ENCODE measurements at regions not wholly inside any gene's neighbourhood (a gene's known extent, or its start where the extent isn't known, plus 50 kb on each side); places are given as distances from the start of the nearest gene placed in this dataset.

DNA sequence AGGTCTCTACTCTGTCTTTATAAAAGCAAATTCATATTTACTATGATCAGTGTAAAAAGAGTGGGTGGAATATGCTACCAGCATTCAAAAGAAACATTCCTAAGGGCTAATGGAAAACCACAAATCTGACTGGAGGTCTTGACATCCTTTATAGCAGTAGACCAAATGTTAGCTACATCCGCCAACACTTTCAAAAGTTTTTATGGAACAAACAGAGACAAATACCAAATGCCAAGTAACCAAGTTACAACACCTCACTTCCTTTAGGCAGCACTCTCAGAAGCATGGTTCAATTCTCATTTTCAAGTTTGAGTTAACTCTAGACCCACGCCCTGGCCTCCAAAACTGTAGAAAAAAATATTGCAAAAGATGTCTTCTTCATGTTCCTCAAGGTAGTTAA, 78.3 kb upstream of the SETBP1 start:
- DNase-seq: peak; percentile 68

DNA sequence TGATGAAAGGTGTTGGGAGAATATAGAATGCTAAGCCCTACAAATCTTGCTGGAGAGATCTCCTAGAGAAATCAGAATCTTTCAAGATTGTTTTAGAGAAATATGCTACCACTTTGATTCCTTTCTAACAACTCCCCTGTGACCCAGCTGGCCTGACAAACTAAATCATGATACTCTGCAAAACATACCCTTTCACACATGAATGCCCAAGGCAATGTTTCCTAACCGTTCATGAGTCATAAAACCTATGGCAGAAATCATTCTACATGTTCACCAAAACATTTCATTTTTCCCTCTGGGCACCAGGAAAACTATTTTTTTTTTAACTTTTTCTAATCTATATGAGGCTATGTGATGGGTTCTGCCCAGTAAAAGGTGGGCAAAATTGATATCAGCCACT, 77.8 kb upstream of the SETBP1 start:
- DNase-seq: no peak

DNA sequence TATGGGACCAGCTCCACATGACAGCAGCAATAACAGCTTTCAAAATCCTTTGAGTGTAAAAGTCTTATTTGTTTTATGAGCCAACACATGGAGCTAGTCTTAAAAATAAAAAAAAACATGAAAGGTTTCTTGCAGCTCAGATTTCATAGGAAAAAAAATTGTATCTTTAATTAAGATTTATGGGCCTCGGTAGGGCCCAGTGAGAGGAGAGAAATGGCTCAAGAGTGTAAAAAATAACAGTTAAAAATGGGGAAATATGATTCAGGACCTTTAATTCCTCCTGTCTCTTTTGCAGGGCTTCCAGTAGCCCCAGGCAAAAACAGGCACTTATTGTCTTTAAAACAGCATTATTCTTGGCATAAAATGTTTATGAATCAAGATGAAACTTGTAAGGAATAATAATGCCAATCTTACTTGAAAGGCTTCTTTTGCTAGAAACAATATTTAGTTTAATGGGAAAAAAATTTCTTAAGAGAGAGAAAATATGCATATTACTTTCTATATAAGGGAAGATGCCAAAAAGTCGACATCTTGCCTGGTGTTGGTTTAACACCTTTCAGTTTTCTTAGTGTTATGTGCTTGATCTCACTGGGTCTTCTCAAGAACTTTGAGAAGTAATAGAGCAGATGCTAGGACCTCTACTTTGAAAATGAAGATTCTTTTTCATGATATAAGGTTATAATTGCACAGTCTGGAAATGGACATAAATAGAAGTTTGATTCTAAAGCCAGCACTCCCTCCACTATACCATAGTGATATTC, 71.3 kb upstream of the SETBP1 start:
- no peak for DNase-seq

DNA sequence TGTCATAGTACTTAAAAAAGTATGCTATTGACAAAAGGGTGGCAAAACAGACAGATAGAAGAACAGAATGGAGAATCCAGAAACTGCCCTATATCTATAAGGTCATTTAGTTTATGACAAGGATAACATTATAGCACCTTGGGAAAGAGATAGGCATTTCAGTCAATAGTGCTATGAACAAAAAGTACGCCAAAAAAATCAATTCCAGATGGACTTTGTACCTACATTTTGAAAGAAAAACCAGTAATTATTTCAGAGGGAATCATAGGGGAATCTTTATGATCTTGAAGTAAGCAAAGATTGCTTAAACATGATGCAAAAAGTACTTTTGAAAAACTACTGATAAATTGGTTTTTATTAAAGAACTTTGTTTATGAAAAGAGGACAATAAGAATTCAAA, 59.9 kb upstream of the SETBP1 start:
- DNase-seq: no peak

DNA sequence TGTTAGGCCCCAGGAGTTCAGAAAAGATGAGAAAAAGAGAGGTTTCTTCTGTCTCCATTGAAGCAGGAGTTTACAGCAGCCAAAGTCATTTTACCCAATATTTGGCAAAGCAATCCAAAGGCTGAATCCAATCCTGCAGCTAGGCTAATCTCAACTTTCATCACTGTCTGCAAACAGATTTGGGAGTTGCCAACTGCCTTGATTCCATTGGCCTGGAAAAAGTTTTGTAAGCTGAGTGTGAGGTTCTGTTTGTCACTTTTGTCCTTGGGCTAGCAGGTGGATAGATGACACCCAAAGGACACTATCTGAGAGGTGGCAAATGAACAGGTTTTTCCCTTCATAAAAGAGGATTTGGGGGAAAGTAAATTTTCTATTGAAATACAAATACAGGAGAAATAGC, 56.6 kb upstream of the SETBP1 start:
- no peak for DNase-seq

DNA sequence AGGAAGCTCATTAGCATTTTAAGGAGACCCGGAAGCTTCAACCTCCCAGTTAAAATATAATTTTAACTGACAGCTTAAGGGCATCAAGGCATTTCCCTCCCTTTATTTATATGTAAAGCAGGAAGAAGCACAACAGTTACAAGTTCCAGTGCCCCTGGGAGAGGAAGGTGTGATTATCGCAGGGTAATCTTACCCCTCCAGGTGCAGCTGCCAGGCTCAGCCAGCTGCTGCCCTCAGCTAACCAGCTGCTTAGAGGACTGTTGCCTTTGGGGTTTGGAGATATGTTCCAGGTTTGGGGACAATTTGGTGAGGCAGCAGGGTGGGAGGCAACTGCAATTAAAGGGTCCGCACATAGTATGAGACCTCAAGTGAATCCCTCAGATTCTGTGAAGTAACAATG, 55.3 kb upstream of the SETBP1 start:
- no peak for DNase-seq

DNA sequence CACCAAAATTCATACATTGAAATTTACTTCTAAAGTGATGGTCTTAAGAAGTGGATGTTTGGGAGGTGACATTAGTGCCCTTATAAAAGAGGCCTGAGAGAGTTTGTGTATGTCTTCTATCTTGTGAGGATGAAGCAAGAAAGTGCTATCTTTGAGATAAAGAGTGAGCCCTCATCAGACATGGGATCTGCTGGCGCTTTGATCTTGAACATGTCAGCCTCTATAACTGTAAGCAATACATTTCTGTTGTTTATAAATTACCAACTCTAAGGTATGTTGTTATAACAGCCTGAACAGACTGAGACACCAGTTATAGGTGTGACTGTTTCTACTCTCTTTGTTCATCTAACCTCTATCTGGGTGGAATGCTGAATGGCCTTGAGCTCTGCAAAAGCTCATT, 54.5 kb upstream of the SETBP1 start:
- DNase-seq: no peak

DNA sequence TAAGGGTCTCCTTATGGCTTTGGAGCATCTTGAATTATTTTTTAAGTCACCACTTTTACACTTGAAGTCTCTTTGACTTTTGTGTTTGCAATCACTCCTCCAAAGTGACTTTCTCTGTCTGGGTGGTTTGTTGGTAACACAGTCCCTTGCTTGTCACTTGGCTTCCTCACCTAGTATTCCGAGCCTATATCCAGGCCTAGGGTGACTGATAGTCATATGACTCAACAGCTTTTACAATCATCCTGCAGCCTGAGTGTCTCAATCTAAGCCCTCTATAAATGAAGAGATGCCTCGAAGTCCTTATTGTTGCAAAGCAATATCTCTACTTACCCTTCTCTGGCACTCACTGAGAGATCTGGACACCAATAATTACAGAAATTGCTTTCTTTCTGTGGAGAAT, 53.9 kb upstream of the SETBP1 start:
- DNase-seq: no peak

DNA sequence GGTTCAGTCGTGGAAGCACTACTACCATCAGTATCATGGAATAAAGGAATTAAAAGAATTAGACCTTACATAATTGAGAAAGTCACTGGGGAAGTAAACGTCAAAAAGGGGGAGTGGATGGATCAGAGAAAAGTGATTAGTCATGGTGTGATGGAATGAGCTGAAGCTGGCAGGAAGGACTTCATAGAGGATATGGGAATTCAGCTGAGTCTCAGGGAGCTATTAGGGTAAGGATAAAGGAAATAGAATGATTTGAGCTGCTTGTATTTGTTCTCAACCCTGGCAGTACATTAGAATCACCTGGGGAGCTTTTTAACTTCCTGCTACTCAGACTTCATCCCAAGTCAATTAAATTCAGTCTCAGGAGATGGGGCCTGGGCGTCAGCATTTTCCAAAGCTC, 53.4 kb upstream of the SETBP1 start:
- peak; percentile 78 for DNase-seq

DNA sequence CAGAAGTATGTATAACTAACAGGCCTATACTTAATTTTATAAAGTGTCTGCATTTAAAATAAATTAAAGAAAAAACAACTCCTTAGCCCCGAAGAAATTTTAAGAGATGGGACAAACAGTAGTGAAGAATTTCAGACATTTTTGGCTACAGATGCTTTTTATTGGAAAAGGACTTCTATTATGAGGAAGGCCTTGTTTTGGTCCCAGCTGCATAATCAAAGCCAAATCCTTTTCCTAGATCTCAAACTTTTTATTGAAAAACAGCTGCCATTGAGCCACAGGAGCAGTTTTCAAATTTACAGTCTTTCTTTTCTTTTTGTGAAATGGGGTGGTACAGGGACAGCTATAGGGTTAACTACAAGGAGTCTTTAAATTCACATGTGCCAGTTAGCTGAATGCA, 51.3 kb upstream of the SETBP1 start:
- DNase-seq: no peak

DNA sequence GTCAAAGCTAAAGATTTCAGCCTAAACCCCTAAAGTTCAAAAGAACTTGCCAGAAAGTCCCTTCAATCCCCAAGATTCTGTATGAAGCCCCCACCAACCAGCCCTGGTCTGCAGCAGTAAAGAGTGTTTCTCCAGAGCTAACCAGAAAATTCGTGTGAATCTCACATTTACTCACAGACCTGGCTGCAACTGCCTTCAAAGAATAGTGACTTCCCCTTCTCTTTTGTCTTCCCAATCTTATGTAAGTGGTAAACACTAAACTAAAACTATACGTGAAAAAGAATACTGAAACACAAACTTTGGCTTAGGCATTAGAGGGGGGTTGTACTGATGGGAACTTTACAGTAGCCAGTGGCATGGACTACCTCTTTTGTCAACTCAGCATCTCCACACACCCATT, 50.6 kb upstream of the SETBP1 start:
- DNase-seq: no peak
